GM12878 (cell line): ENCODE measurements at regions not wholly inside any gene's neighbourhood (a gene's known extent, or its start where the extent isn't known, plus 50 kb on each side); places are given as distances from the start of the nearest gene placed in this dataset.

Experiments used
- ATAC-seq: fragments of 200-7000 bp; cut with Tn5 transposase; 3 replicates; pipeline ENCODE4 v1.9.1; 2020; ENCODE audit warnings: mild to moderate bottlenecking, moderate library complexity
- BruUV-seq: library from RNA; stranded (reverse); fragments of 400-500 nt; replicated peaks from 2 replicates; lab custom pipeline; 2021; lab: Mats Ljungman, UMichigan
- CTCF ChIA-PET: fragments of 300-600 bp; sonication (Branson Sonifier 250); formaldehyde crosslinking; extraction: SDS; loops from one replicate; lab custom pipeline; 2021; ENCODE audit warnings: inconsistent platforms; lab: Yijun Ruan, JAX
- POLR2A ChIA-PET: fragments of 350-600 bp; formaldehyde crosslinking; extraction: SDS; loops from one replicate; lab custom pipeline; 2021; ENCODE audit warnings: inconsistent platforms; lab: Charles Lee
- RAD21 ChIA-PET: fragments of 300-600 bp; sonication (Branson Sonifier 250); formaldehyde crosslinking; loops from one replicate; lab custom pipeline; 2023; ENCODE audit warnings: antibody characterized with exemption; ENCODE audit not compliant: unreplicated experiment; lab: Charles Lee
- SMC1A ChIA-PET: fragments of 300-600 bp; sonication (Branson Sonifier 250); formaldehyde crosslinking; loops from one replicate; lab custom pipeline; 2023; ENCODE audit not compliant: unreplicated experiment, uncharacterized antibody; lab: Charles Lee
- DNase-seq: peaks from one replicate; pipeline ENCODE4 v3.0.0-alpha.2; 2011; ENCODE audit warnings: low read depth, low spot score
- FAIRE-seq: peaks from 3 replicates; lab custom pipeline; 2011; peaks lifted over from hg19 to GRCh38; lab: Jason Lieb, UNC
- H2AFZ ChIP-seq: 2 replicates; pipeline ENCODE4 v1.6.0; 2011; ENCODE audit warnings: low read depth, low read length, control low read depth; ENCODE audit not compliant: control insufficient read depth
- H3K27ac ChIP-seq: 2 replicates; pipeline ENCODE4 v1.5.1; 2011; ENCODE audit warnings: control low read depth; ENCODE audit not compliant: control insufficient read depth, insufficient read depth
- H3K27me3 ChIP-seq, 2 experiments: replicated peaks in 1 of 2; 2 replicates each; pipeline versions ENCODE4 v1.6.0 to v1.6.1; 2011; ENCODE audit warnings: low read length in 1 of 2; ENCODE audit not compliant: control insufficient read depth in 2 of 2, insufficient read depth in 2 of 2
- H3K36me3 ChIP-seq, 2 experiments: 2 replicates each; pipeline ENCODE4 v1.5.1; 2011; ENCODE audit warnings: low read length in 1 of 2; ENCODE audit not compliant: control insufficient read depth in 2 of 2, insufficient read depth in 2 of 2
- H3K4me1 ChIP-seq: 2 replicates; pipeline ENCODE4 v1.6.1; 2011; ENCODE audit warnings: mild to moderate bottlenecking, low read length, moderate library complexity, mixed read lengths; ENCODE audit not compliant: control insufficient read depth, insufficient read depth
- H3K4me2 ChIP-seq: 2 replicates; pipeline ENCODE4 v1.6.0; 2011; ENCODE audit warnings: control low read depth; ENCODE audit not compliant: control insufficient read depth, insufficient read depth
- H3K4me3 ChIP-seq: fragments of 200-600 bp; sonication (generic); 2 replicates; pipeline ENCODE4 v1.5.1; 2016
- H3K79me2 ChIP-seq: 2 replicates; pipeline ENCODE4 v1.6.0; 2011; ENCODE audit warnings: low read length; ENCODE audit not compliant: control insufficient read depth, insufficient read depth
- H3K9ac ChIP-seq: 2 replicates; pipeline ENCODE4 v1.8.0; 2011; ENCODE audit warnings: low read length, control low read depth, mixed read lengths; ENCODE audit not compliant: control insufficient read depth, insufficient read depth
- H3K9me3 ChIP-seq: replicated peaks from 3 replicates; pipeline ENCODE4 v1.5.1; 2011; ENCODE audit warnings: mild to moderate bottlenecking, low read length; ENCODE audit not compliant: control insufficient read depth, insufficient read depth
- H4K20me1 ChIP-seq: 2 replicates; pipeline ENCODE4 v1.6.0; 2011; ENCODE audit not compliant: control insufficient read depth, insufficient read depth
- EP300 ChIP-seq, 2 experiments: fragments of 150-350 bp in 1 of 2; IDR thresholded peaks; 2 replicates each; pipeline ENCODE4 v1.6.1; 2011 to 2012; ENCODE audit warnings: low read depth in 2 of 2, low read length in 2 of 2, borderline replicate concordance in 1 of 2, improper control_type of control experiment in 1 of 2, inconsistent platforms in 1 of 2; ENCODE audit not compliant: control insufficient read depth in 1 of 2
- EZH2 ChIP-seq: IDR thresholded peaks from 2 replicates; pipeline ENCODE4 v1.6.1; 2012; ENCODE audit warnings: low read depth, mild to moderate bottlenecking, control low read depth, inconsistent platforms, low read length, borderline replicate concordance; ENCODE audit not compliant: control insufficient read depth
- MTA3 ChIP-seq: IDR thresholded peaks from 2 replicates; pipeline ENCODE4 v1.6.1; 2012; ENCODE audit warnings: low read length, inconsistent platforms, borderline replicate concordance
- SMAD1 ChIP-seq: fragments of 450-650 bp; IDR thresholded peaks from 2 replicates; pipeline ENCODE4 v1.6.1; 2018; ENCODE audit warnings: mild to moderate bottlenecking, low read depth; ENCODE audit not compliant: partially characterized antibody
- SRF ChIP-seq, 2 experiments: IDR thresholded peaks; 2 replicates each; pipeline ENCODE4 v1.6.1; 2011; ENCODE audit warnings: low read depth in 2 of 2, low read length in 2 of 2, mild to moderate bottlenecking in 1 of 2, moderate library complexity in 1 of 2
- STAT1 ChIP-seq: fragments of 450-650 bp; conservative IDR thresholded peaks from 2 replicates; pipeline ENCODE4 v1.6.1; 2014; ENCODE audit warnings: antibody characterized with exemption, mild to moderate bottlenecking
- TBL1XR1 ChIP-seq: IDR thresholded peaks from 2 replicates; pipeline ENCODE4 v1.6.1; 2012; ENCODE audit warnings: low read depth, low read length, improper control_type of control experiment
- YY1 ChIP-seq: IDR thresholded peaks from 2 replicates; pipeline ENCODE4 v1.6.1; 2011; ENCODE audit warnings: low read depth, mild to moderate bottlenecking, low read length
- whole genome bisulfite sequencing: methylation state at CpG from one replicate; pipeline ENCODE4 v1.1.6; 2016; ENCODE audit warnings: low lambda C conversion rate; ENCODE audit not compliant: insufficient replicate concordance, insufficient coverage; ENCODE audit errors: missing lambda C conversion rate; 5-methylcytosine and 5-hydroxymethylcytosine counted together
- in situ Hi-C: fragments of 300-500 bp; cut with MboI; formaldehyde crosslinking; loops from 9 replicates; pipeline ENCODE4 v1.14.3; 2018; ENCODE audit warnings: mixed read lengths
- intact Hi-C: fragments of 100-400 bp; cut with micrococcal nuclease; formaldehyde crosslinking; loops from one replicate; pipeline ENCODE4 v1.14.2; 2022; ENCODE audit not compliant: unreplicated experiment
- TF ChIP-seq, protein P1 (sequence below): fragments of 450-650 bp; formaldehyde crosslinking; IDR thresholded peaks from 2 replicates; pipeline ENCODE4 v1.4.0; 2022; ENCODE audit warnings: mild to moderate bottlenecking, moderate library complexity
- TF ChIP-seq, protein P2 (sequence below): fragments of 450-650 bp; IDR thresholded peaks from 2 replicates; pipeline ENCODE4 v1.6.1; 2016; ENCODE audit warnings: mild to moderate bottlenecking
- TF ChIP-seq, protein P3 (sequence below): fragments of 450-650 bp; IDR thresholded peaks from 2 replicates; pipeline ENCODE4 v1.6.1; 2016; ENCODE audit warnings: mild to moderate bottlenecking

- TF ChIP-seq EZH2 (no peak), SRF (IDR thresholded peaks at IDR 0.05; ENCODE audit: low read depth in 2 of 2, low read length in 2 of 2) (no peak), STAT1 (no peak)
- H3K27ac ChIP-seq = no peak overlapping the region
- no peak overlapping the region for H3K9ac ChIP-seq
- intact Hi-C loops (no loop called here), in situ Hi-C loops (no loop called here)
- H2AFZ ChIP-seq = no peak overlapping the region
- H3K4me1 ChIP-seq = no peaks in the 10 kb centered on the region
- DNase-seq = no peak
- ChIA-PET POLR2A (no interaction called here), SMC1A (no interaction called here), RAD21 (no interaction called here), CTCF (no interaction called here)
- H3K4me2 ChIP-seq = no peak overlapping the region
- WGBS = 0% methylated on average over 1 of the region's 1 CpG
- H3K27me3 ChIP-seq = no peaks in the 10 kb centered on the region
- FAIRE-seq = no peak
- no peaks in the 10 kb centered on the region for H3K9me3 ChIP-seq
- no peaks in the 10 kb centered on the region for H3K36me3 ChIP-seq
- no peak overlapping the region for H3K4me3 ChIP-seq
- no peak for ATAC-seq
- no TSS peak for BruUV-seq
- H4K20me1 ChIP-seq = no peaks in the 10 kb centered on the region
- no peaks in the 10 kb centered on the region for H3K79me2 ChIP-seq
Observed at GRCh38 chr4:8932884-8933283, 61.2 kb upstream of the HMX1 start.

DNA sequence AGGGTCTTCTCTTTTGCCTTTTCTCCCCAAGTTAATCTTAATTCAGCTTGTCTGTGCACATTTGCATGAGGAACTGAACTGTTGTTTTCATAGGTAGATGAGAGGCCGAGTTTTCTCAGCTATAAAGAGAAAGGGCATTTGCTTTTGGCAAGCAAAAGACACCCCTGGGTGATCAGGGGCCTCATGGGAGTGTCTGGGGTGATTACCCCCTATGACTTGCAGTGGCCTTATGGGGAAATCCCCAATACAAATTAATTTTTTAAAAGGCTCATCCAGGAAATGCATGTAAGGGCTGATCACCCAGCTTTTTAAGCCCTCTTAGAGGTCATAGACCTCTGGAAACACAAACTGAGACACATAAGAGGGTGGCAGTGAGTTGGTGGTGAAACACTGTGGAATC is 56.4 kb upstream of the HMX1 start:
- CTCF ChIA-PET = interaction anchor here (0.8 kb wide), 1 partner anchor 11 kb away, joined by 4 read pairs; no protein-coding TSS in a partner anchor
- TF ChIP-seq EP300 (IDR thresholded peaks at IDR 0.05; ENCODE audit: borderline replicate concordance in 1 of 2, control insufficient read depth in 1 of 2, low read depth in 2 of 2, low read length in 2 of 2) (no peak), YY1 (no peak), MTA3 (no peak), SMAD1 (no peak), TBL1XR1 (no peak)
- TF ChIP-seq, protein P1, sequence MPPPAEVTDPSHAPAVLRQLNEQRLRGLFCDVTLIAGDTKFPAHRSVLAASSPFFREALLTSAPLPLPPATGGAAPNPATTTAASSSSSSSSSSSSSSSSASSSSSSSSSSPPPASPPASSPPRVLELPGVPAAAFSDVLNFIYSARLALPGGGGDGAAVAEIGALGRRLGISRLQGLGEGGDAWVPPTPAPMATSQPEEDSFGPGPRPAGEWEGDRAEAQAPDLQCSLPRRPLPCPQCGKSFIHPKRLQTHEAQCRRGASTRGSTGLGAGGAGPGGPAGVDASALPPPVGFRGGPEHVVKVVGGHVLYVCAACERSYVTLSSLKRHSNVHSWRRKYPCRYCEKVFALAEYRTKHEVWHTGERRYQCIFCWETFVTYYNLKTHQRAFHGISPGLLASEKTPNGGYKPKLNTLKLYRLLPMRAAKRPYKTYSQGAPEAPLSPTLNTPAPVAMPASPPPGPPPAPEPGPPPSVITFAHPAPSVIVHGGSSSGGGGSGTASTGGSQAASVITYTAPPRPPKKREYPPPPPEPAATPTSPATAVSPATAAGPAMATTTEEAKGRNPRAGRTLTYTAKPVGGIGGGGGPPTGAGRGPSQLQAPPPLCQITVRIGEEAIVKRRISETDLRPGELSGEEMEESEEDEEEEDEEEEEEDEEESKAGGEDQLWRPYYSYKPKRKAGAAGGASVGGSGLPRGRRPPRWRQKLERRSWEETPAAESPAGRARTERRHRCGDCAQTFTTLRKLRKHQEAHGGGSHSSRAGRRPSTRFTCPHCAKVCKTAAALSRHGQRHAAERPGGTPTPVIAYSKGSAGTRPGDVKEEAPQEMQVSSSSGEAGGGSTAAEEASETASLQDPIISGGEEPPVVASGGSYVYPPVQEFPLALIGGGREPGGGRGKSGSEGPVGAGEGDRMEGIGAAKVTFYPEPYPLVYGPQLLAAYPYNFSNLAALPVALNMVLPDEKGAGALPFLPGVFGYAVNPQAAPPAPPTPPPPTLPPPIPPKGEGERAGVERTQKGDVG (CRISPR knock-in tag) = no peak
- TF ChIP-seq, protein P2, sequence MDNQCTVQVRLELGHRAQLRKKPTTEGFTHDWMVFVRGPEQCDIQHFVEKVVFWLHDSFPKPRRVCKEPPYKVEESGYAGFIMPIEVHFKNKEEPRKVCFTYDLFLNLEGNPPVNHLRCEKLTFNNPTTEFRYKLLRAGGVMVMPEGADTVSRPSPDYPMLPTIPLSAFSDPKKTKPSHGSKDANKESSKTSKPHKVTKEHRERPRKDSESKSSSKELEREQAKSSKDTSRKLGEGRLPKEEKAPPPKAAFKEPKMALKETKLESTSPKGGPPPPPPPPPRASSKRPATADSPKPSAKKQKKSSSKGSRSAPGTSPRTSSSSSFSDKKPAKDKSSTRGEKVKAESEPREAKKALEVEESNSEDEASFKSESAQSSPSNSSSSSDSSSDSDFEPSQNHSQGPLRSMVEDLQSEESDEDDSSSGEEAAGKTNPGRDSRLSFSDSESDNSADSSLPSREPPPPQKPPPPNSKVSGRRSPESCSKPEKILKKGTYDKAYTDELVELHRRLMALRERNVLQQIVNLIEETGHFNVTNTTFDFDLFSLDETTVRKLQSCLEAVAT = no peak
- TF ChIP-seq, protein P3, sequence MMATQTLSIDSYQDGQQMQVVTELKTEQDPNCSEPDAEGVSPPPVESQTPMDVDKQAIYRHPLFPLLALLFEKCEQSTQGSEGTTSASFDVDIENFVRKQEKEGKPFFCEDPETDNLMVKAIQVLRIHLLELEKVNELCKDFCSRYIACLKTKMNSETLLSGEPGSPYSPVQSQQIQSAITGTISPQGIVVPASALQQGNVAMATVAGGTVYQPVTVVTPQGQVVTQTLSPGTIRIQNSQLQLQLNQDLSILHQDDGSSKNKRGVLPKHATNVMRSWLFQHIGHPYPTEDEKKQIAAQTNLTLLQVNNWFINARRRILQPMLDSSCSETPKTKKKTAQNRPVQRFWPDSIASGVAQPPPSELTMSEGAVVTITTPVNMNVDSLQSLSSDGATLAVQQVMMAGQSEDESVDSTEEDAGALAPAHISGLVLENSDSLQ = no peak

More for the DNA sequence above, 56.4 kb upstream of the HMX1 start:
- H3K4me1 ChIP-seq = no peaks in the 10 kb centered on the region
- no peaks in the 10 kb centered on the region for H3K27me3 ChIP-seq
- POLR2A ChIA-PET = no interaction called here
- DNase-seq (no peak), FAIRE-seq (no peak), ATAC-seq (no peak)
- H3K9me3 ChIP-seq = no peaks in the 10 kb centered on the region
- RAD21 ChIA-PET = no interaction called here
- in situ Hi-C loops (loop anchor here (10.0 kb wide), 1 partner anchor 313 kb away; no protein-coding TSS in a partner anchor), intact Hi-C loops (no loop called here)
- H3K9ac ChIP-seq = no peak overlapping the region
- BruUV-seq = no TSS peak
- H3K79me2 ChIP-seq = no peaks in the 10 kb centered on the region
- H2AFZ ChIP-seq = no peak overlapping the region
- SMC1A ChIA-PET = no interaction called here
- 0% methylated on average over 1 of the region's 1 CpG for WGBS
- no peak overlapping the region for H3K27ac ChIP-seq
- H3K36me3 ChIP-seq = no peaks in the 10 kb centered on the region
- no peaks in the 10 kb centered on the region for H4K20me1 ChIP-seq
- no peak overlapping the region for H3K4me2 ChIP-seq
- H3K4me3 ChIP-seq = no peak overlapping the region
